GM12878 (cell line): ENCODE measurements at regions not wholly inside any gene's neighbourhood (a gene's known extent, or its start where the extent isn't known, plus 50 kb on each side); places are given as distances from the start of the nearest gene placed in this dataset.

ENCODE experiments used
- ATAC-seq: fragments of 200-7000 bp; cut with Tn5 transposase; 3 replicates; pipeline ENCODE4 v1.9.1; 2020; ENCODE audit warnings: mild to moderate bottlenecking, moderate library complexity
- BruUV-seq: library from RNA; stranded (reverse); fragments of 400-500 nt; replicated peaks from 2 replicates; lab custom pipeline; 2021; lab: Mats Ljungman, UMichigan
- CTCF ChIA-PET: fragments of 300-600 bp; sonication (Branson Sonifier 250); formaldehyde crosslinking; extraction: SDS; loops from one replicate; lab custom pipeline; 2021; ENCODE audit warnings: inconsistent platforms; lab: Yijun Ruan, JAX
- POLR2A ChIA-PET: fragments of 350-600 bp; formaldehyde crosslinking; extraction: SDS; loops from one replicate; lab custom pipeline; 2021; ENCODE audit warnings: inconsistent platforms; lab: Charles Lee
- RAD21 ChIA-PET: fragments of 300-600 bp; sonication (Branson Sonifier 250); formaldehyde crosslinking; loops from one replicate; lab custom pipeline; 2023; ENCODE audit warnings: antibody characterized with exemption; ENCODE audit not compliant: unreplicated experiment; lab: Charles Lee
- SMC1A ChIA-PET: fragments of 300-600 bp; sonication (Branson Sonifier 250); formaldehyde crosslinking; loops from one replicate; lab custom pipeline; 2023; ENCODE audit not compliant: unreplicated experiment, uncharacterized antibody; lab: Charles Lee
- DNase-seq: peaks from one replicate; pipeline ENCODE4 v3.0.0-alpha.2; 2011; ENCODE audit warnings: low read depth, low spot score
- FAIRE-seq: peaks from 3 replicates; lab custom pipeline; 2011; peaks lifted over from hg19 to GRCh38; lab: Jason Lieb, UNC
- H2AFZ ChIP-seq: 2 replicates; pipeline ENCODE4 v1.6.0; 2011; ENCODE audit warnings: low read depth, low read length, control low read depth; ENCODE audit not compliant: control insufficient read depth
- H3K27ac ChIP-seq: 2 replicates; pipeline ENCODE4 v1.5.1; 2011; ENCODE audit warnings: control low read depth; ENCODE audit not compliant: control insufficient read depth, insufficient read depth
- H3K27me3 ChIP-seq, 2 experiments: replicated peaks in 1 of 2; 2 replicates each; pipeline versions ENCODE4 v1.6.0 to v1.6.1; 2011; ENCODE audit warnings: low read length in 1 of 2; ENCODE audit not compliant: control insufficient read depth in 2 of 2, insufficient read depth in 2 of 2
- H3K36me3 ChIP-seq, 2 experiments: 2 replicates each; pipeline ENCODE4 v1.5.1; 2011; ENCODE audit warnings: low read length in 1 of 2; ENCODE audit not compliant: control insufficient read depth in 2 of 2, insufficient read depth in 2 of 2
- H3K4me1 ChIP-seq: 2 replicates; pipeline ENCODE4 v1.6.1; 2011; ENCODE audit warnings: mild to moderate bottlenecking, low read length, moderate library complexity, mixed read lengths; ENCODE audit not compliant: control insufficient read depth, insufficient read depth
- H3K4me2 ChIP-seq: 2 replicates; pipeline ENCODE4 v1.6.0; 2011; ENCODE audit warnings: control low read depth; ENCODE audit not compliant: control insufficient read depth, insufficient read depth
- H3K4me3 ChIP-seq: fragments of 200-600 bp; sonication (generic); 2 replicates; pipeline ENCODE4 v1.5.1; 2016
- H3K79me2 ChIP-seq: 2 replicates; pipeline ENCODE4 v1.6.0; 2011; ENCODE audit warnings: low read length; ENCODE audit not compliant: control insufficient read depth, insufficient read depth
- H3K9ac ChIP-seq: 2 replicates; pipeline ENCODE4 v1.8.0; 2011; ENCODE audit warnings: low read length, control low read depth, mixed read lengths; ENCODE audit not compliant: control insufficient read depth, insufficient read depth
- H3K9me3 ChIP-seq: replicated peaks from 3 replicates; pipeline ENCODE4 v1.5.1; 2011; ENCODE audit warnings: mild to moderate bottlenecking, low read length; ENCODE audit not compliant: control insufficient read depth, insufficient read depth
- H4K20me1 ChIP-seq: 2 replicates; pipeline ENCODE4 v1.6.0; 2011; ENCODE audit not compliant: control insufficient read depth, insufficient read depth
- BCL11A ChIP-seq: IDR thresholded peaks from 2 replicates; pipeline ENCODE4 v1.6.1; 2011; ENCODE audit warnings: low read depth, low read length
- JUNB ChIP-seq: IDR thresholded peaks from 2 replicates; pipeline ENCODE4 v1.6.1; 2016; ENCODE audit warnings: antibody characterized with exemption, mild to moderate bottlenecking
- NRF1 ChIP-seq: conservative IDR thresholded peaks from 2 replicates; pipeline ENCODE4 v1.6.1; 2011; ENCODE audit warnings: mild to moderate bottlenecking, low read depth, low read length, improper control_type of control experiment
- PAX5 ChIP-seq: IDR thresholded peaks from 2 replicates; pipeline ENCODE4 v1.6.1; 2011; ENCODE audit warnings: low read depth, low read length, borderline replicate concordance
- PML ChIP-seq: IDR thresholded peaks from 2 replicates; pipeline ENCODE4 v1.6.1; 2012; ENCODE audit warnings: low read length, inconsistent platforms
- RCOR1 ChIP-seq: conservative IDR thresholded peaks from 2 replicates; pipeline ENCODE4 v1.6.1; 2012; ENCODE audit warnings: low read depth, low read length, improper control_type of control experiment
- SMAD5 ChIP-seq: IDR thresholded peaks from 2 replicates; pipeline ENCODE4 v1.6.1; 2016; ENCODE audit warnings: antibody characterized with exemption, low read depth
- SUPT20H ChIP-seq: IDR thresholded peaks from 2 replicates; pipeline ENCODE4 v1.6.1; 2011; ENCODE audit warnings: low read depth, mild to moderate bottlenecking, low read length, moderate library complexity, borderline replicate concordance; ENCODE audit not compliant: control insufficient read depth
- ZZZ3 ChIP-seq: IDR thresholded peaks from 2 replicates; pipeline ENCODE4 v1.6.1; 2011; ENCODE audit warnings: low read depth; ENCODE audit not compliant: control insufficient read depth, insufficient read length
- WGBS: methylation state at CpG from one replicate; pipeline ENCODE4 v1.1.6; 2016; ENCODE audit warnings: low lambda C conversion rate; ENCODE audit not compliant: insufficient replicate concordance, insufficient coverage; ENCODE audit errors: missing lambda C conversion rate; 5-methylcytosine and 5-hydroxymethylcytosine counted together
- in situ Hi-C: fragments of 300-500 bp; cut with MboI; formaldehyde crosslinking; loops from 9 replicates; pipeline ENCODE4 v1.14.3; 2018; ENCODE audit warnings: mixed read lengths
- intact Hi-C: fragments of 100-400 bp; cut with micrococcal nuclease; formaldehyde crosslinking; loops from one replicate; pipeline ENCODE4 v1.14.2; 2022; ENCODE audit not compliant: unreplicated experiment
- TF ChIP-seq, protein P1 (sequence below): IDR thresholded peaks from 2 replicates; pipeline ENCODE4 v1.6.1; 2012; ENCODE audit warnings: low read length, inconsistent platforms
- TF ChIP-seq, protein P2 (sequence below): fragments of 450-650 bp; IDR thresholded peaks from 2 replicates; pipeline ENCODE4 v1.6.1; 2017; ENCODE audit warnings: borderline replicate concordance

DNA sequence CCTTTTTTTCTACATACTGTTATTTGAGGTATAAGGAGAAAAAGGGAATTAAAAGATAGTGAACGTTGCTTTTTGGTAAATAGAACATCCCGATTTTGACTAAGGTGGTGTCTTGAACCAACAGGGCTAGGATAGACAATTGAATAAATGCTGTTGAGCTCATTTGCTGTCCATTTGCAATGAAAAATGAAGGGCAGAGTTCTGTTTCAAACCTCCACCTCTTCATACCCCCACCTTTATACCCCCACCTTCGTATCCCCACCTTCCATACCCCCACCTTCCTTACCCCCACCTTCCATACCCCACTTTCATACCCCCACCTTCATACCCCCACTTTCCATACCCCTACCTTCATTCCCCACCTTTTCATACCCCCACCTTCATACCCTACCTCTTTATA, 93.4 kb upstream of the NAA20 start:
- Histone ChIP-seq H3K4me1 (no peaks in the 10 kb centered on the region), H3K36me3 (no peaks in the 10 kb centered on the region), H3K4me3 (no peak overlapping the region), H3K79me2 (no peaks in the 10 kb centered on the region), H4K20me1 (no peaks in the 10 kb centered on the region), H3K27ac (no peak overlapping the region), H2AFZ (no peak overlapping the region), H3K9me3 (no peaks in the 10 kb centered on the region), H3K27me3 (no peaks in the 10 kb centered on the region), H3K9ac (no peak overlapping the region), H3K4me2 (no peak overlapping the region)
- no TSS peak for BruUV-seq
- ChIA-PET POLR2A (interaction anchor here (1.0 kb wide), 1 partner anchor 13 kb away, joined by 3 read pairs; no protein-coding TSS in a partner anchor), SMC1A (no interaction called here), RAD21 (interaction anchor here (1.0 kb wide), 1 partner anchor 8 kb away, joined by 3 read pairs; no protein-coding TSS in a partner anchor), CTCF (no interaction called here)
- in situ Hi-C loops (no loop called here), intact Hi-C loops (no loop called here)
- FAIRE-seq (no peak), DNase-seq (no peak), ATAC-seq (no peak)
- TF ChIP-seq NRF1: no peak
- TF ChIP-seq PAX5: no peak
- no peak for TF ChIP-seq JUNB
- 43% methylated on average over 3 of the region's 3 CpGs for WGBS

DNA sequence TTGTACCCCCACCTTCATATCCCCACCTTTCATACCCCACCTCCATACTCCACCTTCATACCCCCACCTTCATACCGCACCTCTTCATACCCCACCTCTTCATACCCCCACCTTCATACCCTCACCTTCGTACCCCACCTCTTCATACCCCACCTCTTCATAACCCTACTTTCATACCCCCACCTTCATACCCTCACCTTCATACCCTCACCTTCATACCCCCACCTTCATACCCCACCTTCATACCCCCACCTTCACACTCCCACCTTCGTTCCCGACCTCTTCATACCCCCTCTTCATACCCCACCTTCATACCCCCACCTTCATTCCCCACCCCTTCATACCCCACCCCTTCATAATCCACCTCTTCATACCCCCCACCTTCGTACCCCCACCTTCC, 92.9 kb upstream of the NAA20 start:
- Histone ChIP-seq H3K4me3 (no peak overlapping the region), H3K27me3 (no peaks in the 10 kb centered on the region), H3K4me1 (no peaks in the 10 kb centered on the region), H3K79me2 (no peaks in the 10 kb centered on the region), H3K27ac (no peak overlapping the region), H3K9me3 (no peaks in the 10 kb centered on the region), H4K20me1 (no peaks in the 10 kb centered on the region), H2AFZ (no peak overlapping the region), H3K4me2 (no peak overlapping the region), H3K9ac (no peak overlapping the region), H3K36me3 (no peaks in the 10 kb centered on the region)
- ATAC-seq: no peak
- DNase-seq: no peak
- BruUV-seq: no TSS peak
- RAD21 ChIA-PET: interaction anchor here (1.0 kb wide), 1 partner anchor 9 kb away, joined by 3 read pairs; no protein-coding TSS in a partner anchor
- CTCF ChIA-PET: no interaction called here
- POLR2A ChIA-PET: interaction anchor here (0.7 kb wide), 1 partner anchor 9 kb away, joined by 6 read pairs; no protein-coding TSS in a partner anchor
- intact Hi-C loops (no loop called here), in situ Hi-C loops (no loop called here)
- SMC1A ChIA-PET: interaction anchor here (1.5 kb wide), 1 partner anchor 11 kb away, joined by 8 read pairs; no protein-coding TSS in a partner anchor
- TF ChIP-seq RCOR1 (no peak), PML (no peak), BCL11A (no peak), ZZZ3 (no peak), SMAD5 (no peak), SUPT20H (no peak)
- TF ChIP-seq, protein P1, sequence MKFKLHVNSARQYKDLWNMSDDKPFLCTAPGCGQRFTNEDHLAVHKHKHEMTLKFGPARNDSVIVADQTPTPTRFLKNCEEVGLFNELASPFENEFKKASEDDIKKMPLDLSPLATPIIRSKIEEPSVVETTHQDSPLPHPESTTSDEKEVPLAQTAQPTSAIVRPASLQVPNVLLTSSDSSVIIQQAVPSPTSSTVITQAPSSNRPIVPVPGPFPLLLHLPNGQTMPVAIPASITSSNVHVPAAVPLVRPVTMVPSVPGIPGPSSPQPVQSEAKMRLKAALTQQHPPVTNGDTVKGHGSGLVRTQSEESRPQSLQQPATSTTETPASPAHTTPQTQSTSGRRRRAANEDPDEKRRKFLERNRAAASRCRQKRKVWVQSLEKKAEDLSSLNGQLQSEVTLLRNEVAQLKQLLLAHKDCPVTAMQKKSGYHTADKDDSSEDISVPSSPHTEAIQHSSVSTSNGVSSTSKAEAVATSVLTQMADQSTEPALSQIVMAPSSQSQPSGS: no peak
- TF ChIP-seq, protein P2, sequence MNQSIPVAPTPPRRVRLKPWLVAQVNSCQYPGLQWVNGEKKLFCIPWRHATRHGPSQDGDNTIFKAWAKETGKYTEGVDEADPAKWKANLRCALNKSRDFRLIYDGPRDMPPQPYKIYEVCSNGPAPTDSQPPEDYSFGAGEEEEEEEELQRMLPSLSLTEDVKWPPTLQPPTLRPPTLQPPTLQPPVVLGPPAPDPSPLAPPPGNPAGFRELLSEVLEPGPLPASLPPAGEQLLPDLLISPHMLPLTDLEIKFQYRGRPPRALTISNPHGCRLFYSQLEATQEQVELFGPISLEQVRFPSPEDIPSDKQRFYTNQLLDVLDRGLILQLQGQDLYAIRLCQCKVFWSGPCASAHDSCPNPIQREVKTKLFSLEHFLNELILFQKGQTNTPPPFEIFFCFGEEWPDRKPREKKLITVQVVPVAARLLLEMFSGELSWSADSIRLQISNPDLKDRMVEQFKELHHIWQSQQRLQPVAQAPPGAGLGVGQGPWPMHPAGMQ: no peak
- FAIRE-seq: no peak
- 48% methylated on average over 3 of the region's 5 CpGs for WGBS
